Epidermal melanocyte (primary cell): ENCODE measurements at regions not wholly inside any gene's neighbourhood (a gene's known extent, or its start where the extent isn't known, plus 50 kb on each side); places are given as distances from the start of the nearest gene placed in this dataset.
"Not testable (repeated sequence)": the region's sequence is repeated elsewhere in the genome, so short reads cannot be mapped to it uniquely, and the experiment has no call there.

Experiments
- DNase-seq: peaks from one replicate; pipeline ENCODE4 v3.0.0; 2011; ENCODE audit warnings: low spot score; ENCODE audit not compliant: insufficient read length

- DNase-seq, result no peak
Measured at GRCh38 chr7:39824456-39825200, 125.4 kb upstream of the CDK13 start.

- DNase-seq, result no peak
Measured at GRCh38 chr7:39825401-39825980, 124.6 kb upstream of the CDK13 start.

GRCh38 chr7:39826166-39826565 is 123.9 kb upstream of the CDK13 start:
- DNase-seq, result no peak

- DNase-seq, result no peak
Measured at GRCh38 chr7:39827571-39827970, 122.5 kb upstream of the CDK13 start.

GRCh38 chr7:39829028-39829427 is 121.0 kb upstream of the CDK13 start:
- no peak for DNase-seq

GRCh38 chr7:39832519-39833085 is 117.5 kb upstream of the CDK13 start:
- DNase-seq, result no peak

GRCh38 chr7:39833180-39833799 is 116.8 kb upstream of the CDK13 start:
- not testable (repeated sequence) for DNase-seq

- not testable (repeated sequence) for DNase-seq
Measured at GRCh38 chr7:39833865-39834634, 116.0 kb upstream of the CDK13 start.

- no peak for DNase-seq
Measured at GRCh38 chr7:39838326-39838725, 111.7 kb upstream of the CDK13 start.

GRCh38 chr7:39845006-39845405 is 105.0 kb upstream of the CDK13 start:
- DNase-seq, result no peak

GRCh38 chr7:39847227-39847626 is 102.8 kb upstream of the CDK13 start:
- no peak for DNase-seq

GRCh38 chr7:39851466-39852045 is 98.5 kb upstream of the CDK13 start:
- no peak for DNase-seq

GRCh38 chr7:39854616-39855324 is 95.3 kb upstream of the CDK13 start:
- not testable (repeated sequence) for DNase-seq

- no peak for DNase-seq
Measured at GRCh38 chr7:39855325-39855674, 94.8 kb upstream of the CDK13 start.

GRCh38 chr7:39863675-39864322 is 86.3 kb upstream of the CDK13 start:
- not testable (repeated sequence) for DNase-seq

GRCh38 chr7:39869888-39870522 is 80.1 kb upstream of the CDK13 start:
- DNase-seq, result not testable (repeated sequence)

GRCh38 chr7:39871610-39872009 is 78.4 kb upstream of the CDK13 start:
- not testable (repeated sequence) for DNase-seq

GRCh38 chr7:39880556-39880955 is 69.5 kb upstream of the CDK13 start:
- DNase-seq, result no peak

- DNase-seq, result no peak
Measured at GRCh38 chr7:39882148-39882784, 67.8 kb upstream of the CDK13 start.
